Astrocyte of the hippocampus (primary cell): ENCODE measurements at regions not wholly inside any gene's neighbourhood (a gene's known extent, or its start where the extent isn't known, plus 50 kb on each side); places are given as distances from the start of the nearest gene placed in this dataset.
A peak's percentile ranks its signal among the peaks of the same experiment; 100 is the strongest.
"Not testable (repeated sequence)": the region's sequence is repeated elsewhere in the genome, so short reads cannot be mapped to it uniquely, and the experiment has no call there.

Experiments used
- DNase-seq: peaks from one replicate; pipeline ENCODE4 v3.0.0; 2011; ENCODE audit warnings: low read depth, low spot score

DNA sequence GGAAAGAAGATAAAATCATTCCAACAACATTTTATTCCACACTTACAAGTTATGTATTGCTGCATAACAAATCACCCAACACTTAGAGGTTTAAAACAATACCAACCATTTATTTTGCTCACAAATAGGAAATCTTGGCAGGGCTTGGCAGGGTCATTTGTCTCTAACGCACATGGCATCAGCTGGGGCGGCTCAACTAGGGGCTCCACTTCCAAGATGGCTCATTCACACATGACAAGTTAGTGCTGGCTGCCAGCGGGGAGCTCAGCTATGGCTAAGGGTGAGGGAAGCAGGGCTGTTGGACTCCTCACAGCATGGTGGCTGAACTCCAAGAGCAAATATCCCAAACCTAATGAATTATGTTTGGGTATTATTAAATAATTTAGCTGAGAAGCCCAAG, 377.0 kb downstream of the ZNF674 start:
- no peak for DNase-seq

DNA sequence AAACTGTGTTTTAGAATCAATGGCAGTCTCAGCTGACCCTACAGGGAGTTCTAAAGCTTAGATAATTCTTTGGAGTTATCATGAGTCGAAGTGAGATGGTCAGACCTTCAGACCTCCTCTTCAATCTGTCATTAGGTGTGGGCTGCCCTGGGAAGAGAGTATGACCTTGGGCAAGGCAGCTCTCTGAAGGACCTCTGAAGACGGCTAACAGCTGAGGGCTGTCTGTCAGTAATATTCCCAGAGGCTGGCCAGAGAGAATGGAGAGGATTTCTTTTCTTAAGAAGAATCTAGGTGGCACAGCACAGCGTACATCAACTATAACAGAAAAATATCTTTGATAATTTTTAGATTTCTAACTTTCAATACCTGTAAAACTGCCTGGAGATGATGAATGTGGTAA, 379.4 kb downstream of the ZNF674 start:
- no peak for DNase-seq

GRCh38 chrX:46165411-46165810, 379.8 kb downstream of the ZNF674 start:
- DNase-seq = peak; percentile 65

GRCh38 chrX:46152756-46153155, 392.5 kb downstream of the ZNF674 start:
- no peak for DNase-seq

GRCh38 chrX:46151332-46151731, 393.9 kb downstream of the ZNF674 start:
- DNase-seq = not testable (repeated sequence)

- DNase-seq = no peak
Observed at GRCh38 chrX:46144566-46144965, 400.7 kb downstream of the ZNF674 start.

DNA sequence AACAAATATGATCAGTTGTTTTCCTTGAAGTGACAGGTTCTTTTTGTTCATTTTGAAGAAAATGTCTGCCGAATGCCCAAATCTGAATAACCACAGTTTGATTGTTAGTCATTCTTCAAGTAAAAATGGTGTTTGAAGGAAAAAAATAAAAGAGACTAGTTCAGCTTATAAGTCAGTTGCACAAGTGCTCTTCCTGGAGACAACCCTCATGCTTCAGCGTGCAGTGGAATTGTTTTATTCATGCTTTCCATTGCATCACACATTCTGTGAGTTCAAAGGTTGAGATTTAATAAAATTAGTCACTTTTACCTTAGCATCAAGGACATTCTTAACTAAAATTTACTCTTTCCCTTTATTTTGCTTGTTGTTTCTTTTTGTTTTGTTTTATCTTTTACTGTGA, 404.9 kb downstream of the ZNF674 start:
- DNase-seq = no peak

- DNase-seq = peak; percentile 13
Observed at GRCh38 chrX:46130247-46130646, 415.0 kb downstream of the ZNF674 start.

DNA sequence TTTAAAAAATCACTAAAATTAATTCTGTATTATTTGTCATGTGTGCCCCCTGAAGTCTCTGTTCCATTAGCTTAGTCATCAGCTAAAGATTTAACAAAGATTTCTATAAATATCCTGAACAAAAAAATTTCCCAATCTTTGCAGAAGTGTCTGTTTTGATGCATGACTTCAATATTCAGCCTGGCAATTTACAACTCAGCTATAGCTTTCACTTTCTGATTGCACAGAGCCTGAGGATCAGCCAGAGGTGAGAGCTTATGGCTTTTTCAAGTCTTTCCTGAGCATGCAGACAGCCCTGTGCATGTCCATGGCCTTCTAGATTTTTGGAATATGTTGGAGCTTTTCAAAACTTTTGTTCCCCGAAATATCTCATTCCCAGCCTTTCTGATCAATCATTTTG, 420.1 kb downstream of the ZNF674 start:
- no peak for DNase-seq

GRCh38 chrX:46117234-46117633, 428.0 kb downstream of the ZNF674 start:
- no peak for DNase-seq

GRCh38 chrX:46087310-46087709, 457.9 kb downstream of the ZNF674 start:
- not testable (repeated sequence) for DNase-seq

DNA sequence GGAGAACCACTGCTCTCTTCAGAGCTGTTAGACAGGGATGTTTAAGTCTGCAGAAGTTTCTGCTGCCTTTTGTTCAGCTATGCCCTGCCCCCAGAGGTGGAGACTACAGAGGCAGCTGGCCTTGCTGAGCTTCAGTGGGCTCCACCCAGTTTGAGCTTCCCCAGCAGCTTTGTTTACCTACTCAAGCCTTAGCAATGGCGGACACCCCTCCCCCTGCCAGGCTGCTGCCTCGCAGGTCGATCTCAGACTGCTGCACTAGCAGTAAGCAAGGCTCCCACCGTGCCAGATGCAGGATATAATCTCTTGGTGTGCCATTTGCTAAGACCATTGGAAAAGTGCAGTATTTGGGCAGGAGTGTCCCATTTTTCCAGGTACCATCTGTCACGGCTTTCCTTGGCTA, 465.1 kb downstream of the ZNF674 start:
- DNase-seq = not testable (repeated sequence)

DNA sequence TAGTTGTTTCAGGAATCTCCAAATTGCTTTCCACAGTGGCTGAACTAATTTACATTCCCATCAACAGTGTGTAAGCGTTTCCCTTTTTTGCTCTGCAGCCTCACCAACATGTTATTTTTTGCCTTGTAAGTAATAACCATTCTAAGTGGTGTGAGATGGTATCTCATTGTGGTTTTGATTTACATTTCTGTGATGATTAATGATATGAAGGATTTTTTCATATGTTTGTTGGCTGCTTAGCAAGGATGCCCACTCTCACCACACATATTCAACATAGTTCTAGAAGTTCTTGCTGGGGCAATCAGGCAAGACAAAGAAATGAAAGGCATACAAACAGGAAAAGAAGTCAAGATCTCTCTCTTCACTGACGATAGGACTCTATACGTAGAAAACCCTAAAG, 472.4 kb downstream of the ZNF674 start:
- DNase-seq = peak; percentile 5

DNA sequence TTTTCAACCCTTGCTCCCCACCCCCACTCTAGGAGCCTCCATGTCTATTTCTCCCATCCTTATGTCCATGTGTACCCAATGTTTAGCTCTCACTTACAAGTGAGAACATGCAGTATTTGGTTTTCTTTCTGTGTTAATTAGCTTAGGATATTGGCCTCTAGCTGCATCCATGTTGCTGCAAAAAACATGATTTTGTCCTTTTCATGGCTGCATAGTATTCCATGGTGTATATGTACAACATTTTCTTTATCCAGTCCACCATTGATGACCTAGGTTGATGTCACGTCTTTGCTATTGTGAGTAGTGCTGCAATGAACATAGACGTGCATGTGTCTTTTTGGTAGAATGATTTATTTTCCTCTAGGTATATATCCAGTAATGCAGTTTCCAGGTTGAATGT, 472.8 kb downstream of the ZNF674 start:
- no peak for DNase-seq

DNA sequence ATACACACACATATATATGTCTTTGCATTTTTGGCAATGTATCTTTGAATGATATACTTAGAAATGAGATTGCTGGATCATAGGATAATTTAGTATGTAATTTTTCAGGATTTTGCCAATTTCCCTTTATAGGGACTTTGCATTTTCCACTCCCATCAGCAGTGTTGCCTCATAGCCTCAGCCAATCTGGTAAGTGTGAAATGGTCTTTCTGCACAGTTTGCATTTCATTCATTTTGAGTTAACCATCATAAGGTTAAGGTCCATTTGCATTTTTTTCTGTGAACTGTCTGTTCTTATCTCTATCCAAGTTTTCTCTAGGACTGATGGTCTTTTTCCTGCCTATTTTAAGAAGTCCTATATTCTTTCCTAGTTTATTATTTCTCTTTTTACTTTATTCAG, 474.8 kb downstream of the ZNF674 start:
- no peak for DNase-seq

GRCh38 chrX:46059316-46059715, 485.9 kb downstream of the ZNF674 start:
- DNase-seq = no peak

- DNase-seq = peak; percentile 12
Observed at GRCh38 chrX:46044486-46044885, 500.7 kb downstream of the ZNF674 start.

DNA sequence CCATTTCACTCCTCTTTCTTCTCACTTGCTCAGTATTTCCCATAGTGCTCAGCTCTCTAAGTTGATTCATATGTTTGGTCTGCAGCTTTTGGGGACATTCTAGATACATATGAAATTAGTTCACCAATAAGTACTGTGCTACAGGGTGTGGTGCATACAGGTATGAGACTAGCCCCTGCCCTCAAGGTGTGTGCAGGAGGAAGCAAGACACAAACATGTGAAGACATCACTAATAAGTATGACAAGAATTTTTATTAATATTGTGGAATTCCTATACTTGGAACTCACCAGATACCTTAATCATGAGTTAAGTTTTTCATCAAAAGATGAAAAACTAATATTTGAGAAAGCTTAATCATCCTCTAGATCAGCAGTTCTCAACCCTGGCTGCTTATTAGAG, 505.2 kb downstream of the ZNF674 start:
- no peak for DNase-seq

DNA sequence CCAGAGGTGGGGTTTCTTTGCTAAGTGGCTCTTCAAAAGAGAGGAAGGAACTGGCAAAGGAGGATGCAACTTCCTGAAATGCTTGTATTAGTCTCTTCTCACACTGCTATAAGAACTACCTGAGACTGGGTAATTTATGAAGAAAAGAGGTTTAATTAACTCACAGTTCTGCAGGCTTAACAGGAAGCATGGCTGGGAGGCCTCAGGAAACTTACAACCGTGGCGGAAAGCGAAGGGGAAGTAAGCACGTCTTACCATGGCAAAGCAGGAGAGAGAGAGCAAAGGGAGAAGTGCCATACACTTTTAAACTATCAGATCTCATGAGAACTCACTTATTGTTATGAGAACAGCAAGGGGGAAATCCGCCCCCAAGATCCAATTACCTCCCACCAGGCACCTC, 505.7 kb downstream of the ZNF674 start:
- no peak for DNase-seq

DNA sequence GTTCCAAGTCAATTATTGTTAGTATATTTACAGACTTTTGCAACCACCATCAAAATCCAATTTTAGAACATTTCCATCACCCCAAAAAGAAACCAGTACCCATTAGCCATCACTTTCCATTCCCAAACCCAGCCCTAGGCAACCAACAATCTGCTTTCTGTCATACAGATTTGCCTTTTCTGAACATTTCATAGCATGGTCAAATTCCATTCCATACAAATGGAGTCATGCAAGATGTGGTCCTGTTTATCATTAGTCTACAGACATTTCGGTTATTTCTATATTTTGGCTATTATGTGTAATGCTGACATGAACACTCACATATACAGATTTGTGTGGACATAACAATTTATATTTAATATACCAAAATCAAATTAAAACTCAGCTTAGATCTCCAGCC, 508.7 kb downstream of the ZNF674 start:
- no peak for DNase-seq

GRCh38 chrX:46034868-46035267, 510.4 kb downstream of the ZNF674 start:
- DNase-seq = no peak

- no peak for DNase-seq
Observed at GRCh38 chrX:46029777-46030176, 515.4 kb downstream of the ZNF674 start.

DNA sequence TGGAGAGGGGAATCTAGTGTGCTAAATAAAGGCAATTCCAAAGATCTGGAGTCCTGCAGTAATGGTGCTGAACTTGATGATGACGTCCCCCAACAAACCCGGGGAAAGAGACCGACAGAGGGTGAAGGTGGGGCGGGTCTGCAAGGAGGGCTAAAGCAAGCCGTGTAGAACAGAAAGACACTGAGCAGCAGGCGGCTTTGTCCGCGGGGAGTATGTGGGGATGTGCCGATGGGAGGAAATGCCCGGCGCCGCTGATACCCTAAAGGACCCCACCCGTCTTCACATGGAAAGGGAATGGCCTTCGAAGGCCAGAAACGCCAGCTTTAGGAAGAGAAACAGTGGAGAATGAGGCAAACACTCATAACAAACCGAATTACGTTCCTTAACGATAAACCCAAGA, 528.9 kb downstream of the ZNF674 start:
- no peak for DNase-seq

GRCh38 chrX:46015653-46016052, 529.6 kb downstream of the ZNF674 start:
- DNase-seq = no peak
